HG02885 (cell line): ENCODE measurements at regions not wholly inside any gene's neighbourhood (a gene's known extent, or its start where the extent isn't known, plus 50 kb on each side); places are given as distances from the start of the nearest gene placed in this dataset.

ENCODE experiments used
- ATAC-seq: cut with Tn5 transposase; IDR thresholded peaks from one replicate; pipeline ENCODE4 v1.9.1; 2021; ENCODE audit warnings: mild to moderate bottlenecking; ENCODE audit not compliant: unreplicated experiment, poor library complexity

DNA sequence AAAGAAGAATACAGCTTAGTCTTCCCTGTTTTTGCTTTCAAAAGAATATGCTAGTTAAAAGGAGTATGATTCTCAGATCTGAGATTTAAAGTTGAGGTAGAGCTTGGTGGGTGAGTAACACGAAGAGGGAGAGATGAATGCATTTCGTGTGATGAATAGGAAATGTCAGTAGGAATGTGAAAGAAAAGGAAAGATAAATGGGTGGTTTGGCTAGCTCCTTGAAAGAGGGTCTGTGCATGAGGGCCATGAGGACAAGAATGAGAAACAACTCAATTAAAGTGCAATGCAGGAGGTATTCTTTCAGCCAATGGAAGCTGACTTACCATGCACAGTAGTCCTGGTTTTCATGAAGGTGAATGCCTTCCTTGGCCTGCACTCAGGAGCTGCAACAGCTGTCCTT lies 248.2 kb downstream of the HNMT start:
- no peak for ATAC-seq

DNA sequence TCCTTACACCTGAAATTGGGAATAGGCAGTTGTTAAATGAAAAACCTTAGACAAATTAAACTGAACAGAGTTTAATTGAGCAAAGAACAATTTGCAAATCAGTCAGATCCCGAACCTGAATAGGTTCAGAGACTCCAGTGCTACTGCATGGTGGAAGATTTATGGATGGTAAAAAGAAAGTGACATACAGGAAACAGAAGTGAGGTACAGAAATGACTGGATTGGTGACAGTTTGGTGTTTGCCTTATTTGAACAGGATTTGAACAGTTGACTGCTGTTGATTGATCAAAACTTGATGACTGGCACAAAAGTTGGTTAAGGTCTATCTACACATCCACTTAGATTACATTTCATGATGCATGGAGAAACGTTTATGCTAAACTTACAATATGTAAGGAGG lies 248.8 kb downstream of the HNMT start:
- peak; percentile 64 for ATAC-seq

DNA sequence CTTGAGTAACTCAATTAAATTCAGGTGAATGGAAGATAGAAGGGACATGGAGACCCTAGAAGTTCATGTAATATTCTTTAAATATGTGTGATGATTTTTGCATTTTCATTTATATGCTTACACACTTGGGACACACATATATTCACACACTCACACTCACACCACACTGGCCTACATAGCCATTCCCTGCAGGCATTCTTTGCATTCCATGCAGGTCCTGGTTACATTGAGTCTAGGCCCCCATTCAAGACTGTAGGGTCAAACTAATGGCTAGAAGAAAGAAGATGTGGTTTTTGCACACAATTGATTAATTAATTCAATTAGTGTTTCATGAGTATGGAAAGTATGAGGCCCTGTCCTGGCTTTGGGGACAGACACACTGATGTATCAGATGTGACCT lies 249.4 kb downstream of the HNMT start:
- no peak for ATAC-seq

DNA sequence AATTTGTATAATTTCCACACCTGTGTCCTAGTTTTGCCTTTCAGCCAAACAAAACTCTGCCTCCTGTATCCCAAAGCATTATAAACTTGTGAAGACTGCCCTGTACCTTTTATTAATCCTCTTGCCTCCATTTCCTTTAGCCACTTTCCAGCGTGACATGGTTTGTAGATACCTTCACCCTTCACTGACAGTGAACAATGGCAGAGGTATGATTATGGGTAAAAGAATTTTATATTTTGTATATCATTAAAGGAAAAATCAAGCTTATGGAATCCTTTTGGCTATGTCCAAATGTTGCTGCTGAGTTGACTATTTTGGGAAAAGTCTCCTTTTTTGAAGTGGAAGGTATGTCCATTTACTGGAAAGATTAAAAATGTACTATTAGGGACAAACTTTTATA lies 251.7 kb downstream of the HNMT start:
- ATAC-seq: no peak

DNA sequence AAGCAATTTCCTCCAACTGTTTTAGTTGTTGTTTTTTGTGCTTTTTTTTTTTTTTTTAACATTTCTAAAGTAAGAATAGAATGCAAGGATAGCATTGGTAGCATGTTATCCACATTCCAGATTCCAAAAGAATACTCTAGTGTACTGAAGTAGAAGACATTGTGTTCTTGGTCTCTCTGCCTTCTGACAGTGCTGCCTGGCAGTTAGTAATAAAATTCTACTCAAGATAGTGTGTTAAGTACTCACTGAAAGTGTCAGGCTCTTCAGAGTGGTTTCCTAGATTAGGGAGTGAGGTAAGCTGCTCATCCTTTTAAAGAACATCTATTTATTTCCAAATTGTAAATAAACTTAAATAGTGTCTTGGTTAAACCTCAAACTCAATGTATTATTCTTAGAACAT lies 253.7 kb downstream of the HNMT start:
- ATAC-seq: no peak

DNA sequence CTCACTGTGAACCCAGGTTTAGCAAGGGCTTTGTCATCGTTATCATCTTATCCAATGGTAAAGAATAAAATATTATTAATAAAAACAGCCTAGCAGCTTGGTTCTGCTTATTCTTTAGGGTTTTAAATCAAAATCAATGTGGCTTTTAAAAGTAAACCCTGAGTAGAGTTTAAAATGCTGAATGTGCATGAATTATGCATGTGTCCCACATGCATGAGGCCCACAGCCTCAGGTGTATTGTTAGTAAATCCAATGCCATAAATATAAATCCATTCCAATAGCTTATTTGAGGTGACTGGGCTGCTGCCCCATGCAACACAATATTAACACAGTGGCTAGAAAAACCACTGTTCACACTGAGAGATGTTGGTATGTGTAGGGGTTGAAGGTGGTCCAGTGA lies 254.1 kb downstream of the HNMT start:
- no peak for ATAC-seq

DNA sequence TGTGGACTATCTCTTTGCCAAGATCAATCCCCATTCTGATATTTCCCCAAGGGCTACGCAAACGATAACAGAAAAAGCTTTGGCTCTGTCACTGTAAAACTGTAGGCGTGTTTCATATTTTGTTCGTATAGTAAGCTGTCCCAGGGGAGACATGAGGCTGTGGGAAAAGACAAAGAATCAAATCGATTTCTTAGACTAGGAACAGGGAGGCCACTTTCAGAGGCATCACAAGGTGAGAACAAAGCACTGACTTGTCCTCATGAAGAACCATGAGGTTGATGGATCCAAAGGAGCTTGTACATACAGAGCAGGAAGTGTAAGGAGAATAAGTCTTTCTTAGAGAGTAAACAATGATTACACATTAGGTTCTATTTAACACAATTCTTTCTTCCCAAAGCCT lies 255.7 kb downstream of the HNMT start:
- no peak for ATAC-seq

DNA sequence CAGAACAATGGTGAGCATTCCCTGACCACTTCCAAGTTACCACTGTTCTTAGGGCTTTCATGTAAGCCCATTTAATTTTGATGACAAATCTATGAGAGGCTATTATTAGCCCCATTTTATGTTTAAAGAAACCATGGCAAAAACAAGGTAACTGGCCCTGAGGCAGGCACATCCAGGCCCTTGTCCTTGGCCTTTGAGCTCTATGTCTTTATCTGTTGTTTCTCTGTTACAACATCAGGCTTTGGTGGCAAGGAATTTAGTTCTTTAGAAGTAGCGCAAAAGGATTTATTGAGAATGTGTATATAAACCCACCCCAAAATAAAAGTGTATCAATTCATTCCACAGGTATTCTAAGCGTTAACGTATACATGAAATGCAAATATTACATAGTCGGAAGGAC lies 257.1 kb downstream of the HNMT start:
- ATAC-seq: no peak

DNA sequence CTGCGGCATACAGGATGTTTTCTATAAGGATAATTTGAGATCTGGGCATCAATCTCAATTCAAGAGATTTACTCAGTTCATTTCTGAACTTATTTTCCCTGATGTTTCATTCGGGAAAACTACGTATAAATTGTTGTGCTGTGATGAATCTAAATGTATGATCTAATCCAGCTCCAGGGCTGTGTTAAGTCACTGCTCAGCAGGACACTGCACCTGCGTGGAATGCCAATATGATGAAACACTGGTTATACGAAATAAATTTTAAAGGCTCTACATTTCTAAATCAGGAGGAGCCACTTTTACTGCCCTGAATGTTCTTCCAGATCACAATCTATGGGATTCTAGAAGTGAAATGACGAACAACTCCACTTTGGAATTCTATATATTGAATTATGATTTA lies 259.0 kb downstream of the HNMT start:
- ATAC-seq: no peak

DNA sequence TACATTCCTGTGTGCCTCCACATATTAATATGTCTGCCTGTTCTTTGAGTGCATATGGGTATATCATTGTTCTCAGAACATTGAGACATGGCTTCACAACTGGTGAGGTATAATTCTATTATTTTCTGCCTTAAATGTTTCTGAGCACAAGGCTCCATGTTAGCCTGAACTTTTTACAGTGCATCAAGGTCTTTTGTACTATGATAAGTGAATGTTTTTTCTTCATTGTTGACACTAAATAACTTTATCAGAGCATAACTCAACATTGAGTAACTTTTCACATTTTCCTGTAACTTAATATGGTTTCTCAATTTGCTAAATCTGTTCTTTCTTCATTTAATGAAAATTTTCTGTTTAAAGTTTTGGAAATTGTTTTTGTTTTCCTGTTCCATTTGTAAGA lies 262.9 kb downstream of the HNMT start:
- ATAC-seq: no peak

DNA sequence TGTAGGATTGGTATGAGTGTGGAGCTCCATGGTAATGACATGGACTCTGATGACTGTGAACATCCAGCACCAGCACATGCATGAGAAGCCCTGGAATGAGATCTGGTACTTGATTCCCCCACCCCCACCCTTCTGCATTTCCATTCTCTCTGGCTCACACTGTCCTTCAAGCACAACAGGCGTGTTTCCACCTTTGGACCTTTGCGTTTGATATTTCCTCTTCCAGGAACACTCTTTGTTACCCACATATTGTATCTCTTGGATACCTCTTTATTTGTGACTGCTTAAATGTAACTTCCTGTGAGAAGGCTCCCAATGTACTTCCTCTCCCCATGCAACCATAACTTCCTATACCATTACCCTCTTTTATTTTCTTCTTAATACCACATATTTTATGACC lies 263.8 kb downstream of the HNMT start:
- no peak for ATAC-seq

DNA sequence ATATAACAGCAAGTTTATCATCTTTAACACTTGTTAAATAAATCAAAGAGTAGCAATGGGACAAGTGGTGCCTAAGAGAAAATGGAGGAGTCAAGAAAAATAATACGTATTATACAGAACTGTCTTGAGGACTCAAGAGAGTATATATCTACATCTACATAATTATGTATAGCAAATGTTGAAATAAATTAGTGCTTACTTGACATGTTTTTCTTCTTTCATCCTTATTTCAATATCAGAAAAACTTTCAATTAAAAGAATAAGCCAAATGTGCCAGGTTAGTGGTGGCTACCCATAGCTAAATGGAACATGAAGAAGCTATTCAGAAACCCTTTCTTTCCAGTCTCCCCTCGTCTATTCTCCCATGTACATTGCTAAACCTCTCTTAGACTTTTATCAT lies 267.3 kb upstream of the SPOPL start:
- ATAC-seq: no peak

DNA sequence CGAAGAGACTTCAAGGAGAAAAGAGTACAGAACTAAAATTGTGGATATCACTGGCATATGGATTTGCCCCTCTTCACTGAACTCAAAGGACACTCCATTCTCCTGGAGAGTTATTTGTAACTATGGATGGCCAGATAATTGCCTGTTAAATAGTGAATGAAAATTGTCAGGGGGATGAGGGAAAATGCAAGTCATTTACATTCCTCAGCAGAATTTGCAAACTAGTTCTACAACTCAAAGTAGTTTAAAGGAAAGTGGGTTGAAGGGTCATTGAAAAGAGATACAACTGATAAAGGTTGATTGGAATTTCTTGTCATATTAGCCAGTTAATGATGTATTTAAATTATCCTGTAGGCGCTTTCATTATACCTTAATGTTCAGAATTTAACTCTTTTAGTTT lies 266.5 kb upstream of the SPOPL start:
- ATAC-seq: no peak

DNA sequence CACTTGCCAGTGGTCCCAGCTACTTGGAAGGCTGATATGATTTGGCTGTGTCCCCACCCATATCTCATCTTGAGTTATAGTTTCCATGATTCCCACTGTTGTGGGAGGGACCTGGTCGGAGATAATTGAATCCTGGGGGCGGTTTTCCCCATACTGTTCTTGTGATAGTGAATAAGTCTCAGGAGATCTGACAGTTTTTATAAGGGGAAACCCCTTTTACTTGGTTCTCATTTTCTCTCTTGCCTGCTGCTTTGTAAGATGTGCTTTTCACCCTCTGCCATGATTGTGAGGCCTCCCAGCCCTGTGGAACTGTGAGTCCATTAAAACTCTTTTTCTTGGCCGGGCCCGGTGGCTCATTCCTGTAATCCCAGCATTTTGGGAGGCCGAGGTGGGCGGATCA lies 265.4 kb upstream of the SPOPL start:
- no peak for ATAC-seq

DNA sequence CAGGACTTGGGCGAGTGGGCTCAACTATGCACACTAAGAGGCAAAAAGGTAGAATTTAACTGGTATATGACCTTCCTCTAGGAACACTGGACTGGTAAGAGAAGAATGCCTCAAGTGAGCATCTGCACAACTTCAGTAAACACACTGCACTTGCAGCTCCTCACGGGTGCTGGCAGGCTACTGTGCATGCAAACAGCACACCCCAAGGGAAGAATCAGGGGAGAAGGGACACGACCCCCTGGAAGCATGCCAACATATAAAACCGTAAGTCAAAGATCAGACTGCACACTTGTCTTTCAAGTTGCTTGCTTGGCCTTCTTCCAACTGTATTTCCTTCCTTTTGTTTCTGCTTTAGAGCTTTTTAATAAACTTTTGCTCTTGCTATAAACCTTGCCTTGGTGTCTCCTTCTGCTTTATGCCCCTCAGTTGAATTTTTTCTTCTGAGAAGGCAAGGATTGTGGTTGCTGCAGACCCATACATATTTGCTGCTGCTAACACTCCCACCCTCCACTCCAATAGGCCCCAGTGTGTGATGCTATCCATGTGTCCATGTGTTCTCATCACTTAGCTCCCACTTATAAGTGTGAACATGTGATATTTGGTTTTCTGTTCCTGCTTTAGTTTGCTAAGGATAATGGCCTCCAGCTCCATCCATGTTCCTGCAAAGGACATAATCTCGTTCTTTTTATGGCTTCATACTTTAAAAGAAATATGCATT lies 263.7 kb upstream of the SPOPL start:
- no peak for ATAC-seq

DNA sequence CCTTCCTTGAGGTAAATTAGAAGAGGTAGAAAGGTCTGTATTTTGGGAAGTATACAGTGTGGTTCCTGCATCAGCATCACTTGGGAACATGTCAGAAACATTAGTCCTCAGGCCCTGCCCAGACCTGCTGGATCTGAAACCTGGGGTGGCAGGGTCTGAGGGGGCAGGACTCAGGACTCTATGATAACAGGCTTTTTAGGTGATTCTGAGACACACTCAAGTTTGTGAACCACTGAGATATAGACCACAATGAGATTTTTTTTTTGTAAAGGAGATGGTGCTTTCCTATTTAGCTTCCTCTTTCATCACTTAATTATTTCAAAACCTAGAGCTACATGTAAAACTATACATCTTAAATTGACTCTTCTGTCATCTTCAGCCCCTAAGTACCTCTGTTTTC lies 262.7 kb upstream of the SPOPL start:
- ATAC-seq: peak; percentile 54

DNA sequence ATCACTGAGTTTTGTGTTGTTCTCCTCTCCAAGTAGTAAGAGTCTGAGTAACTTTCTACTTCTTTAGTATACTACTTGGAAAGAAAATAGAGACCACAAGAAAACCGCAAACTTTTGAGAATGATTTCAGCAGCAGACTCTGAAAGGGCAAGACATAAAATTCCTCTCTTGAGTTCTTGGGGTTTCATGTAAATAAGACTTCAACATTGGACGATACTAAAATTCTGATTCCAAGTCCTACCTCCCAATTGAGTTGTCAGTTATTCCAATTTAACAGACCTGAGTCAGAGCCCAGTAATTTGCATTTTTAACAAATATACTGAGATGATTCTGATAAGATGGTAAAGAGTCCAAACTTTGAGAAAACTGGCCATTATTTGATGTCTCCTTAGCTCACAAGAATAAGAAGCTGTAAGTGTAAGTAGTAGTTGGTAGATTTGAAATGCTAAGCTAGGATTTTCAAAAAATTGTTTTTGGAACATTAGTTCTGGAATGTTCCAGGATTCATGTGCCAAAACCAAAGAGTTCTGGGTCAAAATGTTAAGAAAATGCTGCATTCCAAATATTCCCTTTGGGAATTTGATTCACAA lies 261.6 kb upstream of the SPOPL start:
- ATAC-seq: no peak

DNA sequence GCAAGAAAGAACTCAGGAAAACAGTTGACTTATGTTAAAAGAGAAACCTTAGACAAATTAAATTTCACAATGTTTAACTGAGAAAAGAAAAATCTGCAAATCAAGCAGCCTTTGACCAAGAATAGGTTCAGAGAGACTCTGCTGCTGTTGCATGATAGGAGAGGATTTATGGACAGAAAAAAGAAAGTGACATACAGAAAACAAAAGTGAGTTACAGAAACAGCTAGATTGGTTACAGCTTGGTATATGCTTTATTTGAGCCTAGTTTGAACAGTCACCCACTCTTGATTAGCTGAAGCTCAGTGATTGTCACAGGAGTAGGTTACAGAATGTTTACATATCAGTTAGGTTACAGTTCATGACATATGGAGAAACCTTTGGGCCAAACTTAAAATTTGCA lies 258.2 kb upstream of the SPOPL start:
- ATAC-seq: no peak

DNA sequence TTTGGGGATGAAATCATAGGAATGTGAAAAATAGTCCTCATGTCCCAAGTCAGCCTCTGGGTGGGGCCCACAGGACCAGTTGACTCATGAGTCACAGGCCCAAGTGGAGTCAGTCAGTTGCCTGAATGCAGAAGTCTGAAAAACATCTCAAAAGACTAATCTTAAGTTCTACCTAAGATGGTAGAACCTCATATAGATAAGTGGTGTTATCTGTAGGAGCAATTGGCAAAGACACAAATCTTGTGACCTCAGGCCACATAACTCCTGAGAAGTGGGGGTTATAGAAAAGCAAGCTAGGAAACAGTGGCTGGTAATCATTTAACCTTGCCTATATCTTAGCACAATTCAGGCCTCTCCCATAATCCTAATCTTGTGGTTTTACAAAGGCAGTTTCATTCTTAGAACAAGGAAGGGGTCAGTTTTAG lies 257.1 kb upstream of the SPOPL start:
- no peak for ATAC-seq

DNA sequence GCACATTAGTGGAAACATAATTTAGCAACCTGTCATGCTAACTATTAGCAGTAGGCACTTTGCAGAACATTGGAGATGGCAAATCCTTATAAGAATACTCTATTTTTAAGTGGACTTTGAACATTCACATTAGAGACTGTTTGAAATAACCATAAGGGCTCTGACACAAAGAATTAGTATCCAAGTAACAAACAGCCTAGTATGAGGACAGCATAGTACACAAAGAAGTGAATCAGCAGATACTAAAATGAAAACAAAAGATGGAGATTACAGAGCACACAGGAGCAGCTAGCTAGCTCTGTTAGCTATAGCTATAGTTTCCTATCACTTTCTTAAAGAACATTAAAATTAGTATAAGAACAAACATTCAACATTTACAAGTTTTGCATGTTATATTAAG lies 256.3 kb upstream of the SPOPL start:
- no peak for ATAC-seq

DNA sequence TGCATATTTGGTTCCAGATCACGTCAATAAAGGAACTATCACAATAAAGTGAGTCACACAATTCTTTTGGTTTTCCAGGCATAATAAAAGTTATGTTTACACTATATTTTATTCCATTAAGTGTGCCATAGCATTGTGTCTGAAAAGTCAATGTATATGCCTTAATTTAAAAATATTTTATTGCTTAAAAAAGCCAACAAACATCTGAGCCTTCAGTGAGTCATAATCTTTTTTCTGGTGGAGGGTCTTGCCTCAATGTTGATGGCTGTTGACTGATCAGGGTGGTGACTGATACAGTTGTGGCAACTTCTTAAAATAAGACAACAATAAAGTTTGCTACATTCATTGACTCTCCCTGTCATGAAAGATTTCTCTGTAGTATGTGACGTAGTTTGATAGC lies 254.3 kb upstream of the SPOPL start:
- ATAC-seq: no peak

DNA sequence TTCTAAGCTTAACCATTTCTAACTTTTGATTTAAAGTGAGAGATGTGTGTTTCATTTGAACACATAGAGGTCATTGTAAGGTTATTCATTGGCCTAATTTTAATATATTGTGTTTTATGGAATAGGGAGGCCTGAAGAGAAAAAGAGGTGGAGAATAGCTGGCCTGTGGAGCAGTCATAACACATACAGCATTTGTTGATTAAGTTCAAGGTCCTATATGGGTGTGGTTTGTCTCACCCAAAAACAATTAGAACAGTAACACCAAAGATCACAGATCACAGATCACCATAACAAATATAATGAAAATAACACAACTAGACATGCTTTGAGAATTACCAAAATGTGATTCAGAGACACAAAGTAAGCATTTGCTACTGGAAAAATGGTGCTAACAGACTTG lies 252.4 kb upstream of the SPOPL start:
- no peak for ATAC-seq
